ENCODE measurements at regions not wholly inside any gene's neighbourhood (a gene's known extent, or its start where the extent isn't known, plus 50 kb on each side); places are given as distances from the start of the nearest gene placed in this dataset.

DNA sequence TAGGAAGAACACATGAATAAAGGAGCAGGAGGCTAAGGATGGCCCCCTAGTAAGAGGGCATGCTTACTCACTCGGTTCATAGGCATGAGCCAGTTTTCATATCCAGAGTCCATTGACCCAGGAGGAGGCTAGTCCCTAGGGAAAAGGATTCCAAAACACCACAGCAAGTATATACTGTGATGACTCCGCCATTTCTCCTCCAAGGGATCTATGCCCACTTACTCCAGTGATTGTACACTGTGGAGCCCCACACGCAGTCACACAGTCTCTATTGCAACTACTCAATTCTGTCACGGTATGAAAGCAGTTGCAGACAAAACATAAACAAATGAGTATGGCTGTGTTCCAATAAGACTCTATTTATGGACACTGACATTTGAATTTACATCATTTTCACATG is 117.7 kb upstream of the ALDH1B1 start:
- H3K36me3 Mint-ChIP-seq (ENCODE audit: low read depth) = no peaks in the 10 kb centered on the region
- peaks cover 13% of the 10 kb centered on the region for H3K4me1 Mint-ChIP-seq
- Histone ChIP-seq H3K36me3 (ENCODE audit: insufficient read depth) (no peaks in the 10 kb centered on the region), H3K9me2 (ENCODE audit: insufficient read depth) (no peaks in the 10 kb centered on the region), H3K4me3 (no peak overlapping the region), H3K79me2 (replicated peaks; ENCODE audit: insufficient read depth) (no peaks in the 10 kb centered on the region), H3K27ac (ENCODE audit: low read depth) (no peak overlapping the region), H4K20me1 (replicated peaks; ENCODE audit: insufficient read depth) (no peaks in the 10 kb centered on the region), H2AFZ (no peak overlapping the region), H3F3A (replicated peaks; ENCODE audit: low read depth) (no peaks in the 10 kb centered on the region), H3K4me1 (ENCODE audit: insufficient read depth) (no peaks in the 10 kb centered on the region; the same call in 1 of the 2 replicates), H3K27me3 (ENCODE audit: insufficient read depth) (no peaks in the 10 kb centered on the region), H3K4me2 (no peak overlapping the region)
- TF ChIP-seq, protein P1, sequence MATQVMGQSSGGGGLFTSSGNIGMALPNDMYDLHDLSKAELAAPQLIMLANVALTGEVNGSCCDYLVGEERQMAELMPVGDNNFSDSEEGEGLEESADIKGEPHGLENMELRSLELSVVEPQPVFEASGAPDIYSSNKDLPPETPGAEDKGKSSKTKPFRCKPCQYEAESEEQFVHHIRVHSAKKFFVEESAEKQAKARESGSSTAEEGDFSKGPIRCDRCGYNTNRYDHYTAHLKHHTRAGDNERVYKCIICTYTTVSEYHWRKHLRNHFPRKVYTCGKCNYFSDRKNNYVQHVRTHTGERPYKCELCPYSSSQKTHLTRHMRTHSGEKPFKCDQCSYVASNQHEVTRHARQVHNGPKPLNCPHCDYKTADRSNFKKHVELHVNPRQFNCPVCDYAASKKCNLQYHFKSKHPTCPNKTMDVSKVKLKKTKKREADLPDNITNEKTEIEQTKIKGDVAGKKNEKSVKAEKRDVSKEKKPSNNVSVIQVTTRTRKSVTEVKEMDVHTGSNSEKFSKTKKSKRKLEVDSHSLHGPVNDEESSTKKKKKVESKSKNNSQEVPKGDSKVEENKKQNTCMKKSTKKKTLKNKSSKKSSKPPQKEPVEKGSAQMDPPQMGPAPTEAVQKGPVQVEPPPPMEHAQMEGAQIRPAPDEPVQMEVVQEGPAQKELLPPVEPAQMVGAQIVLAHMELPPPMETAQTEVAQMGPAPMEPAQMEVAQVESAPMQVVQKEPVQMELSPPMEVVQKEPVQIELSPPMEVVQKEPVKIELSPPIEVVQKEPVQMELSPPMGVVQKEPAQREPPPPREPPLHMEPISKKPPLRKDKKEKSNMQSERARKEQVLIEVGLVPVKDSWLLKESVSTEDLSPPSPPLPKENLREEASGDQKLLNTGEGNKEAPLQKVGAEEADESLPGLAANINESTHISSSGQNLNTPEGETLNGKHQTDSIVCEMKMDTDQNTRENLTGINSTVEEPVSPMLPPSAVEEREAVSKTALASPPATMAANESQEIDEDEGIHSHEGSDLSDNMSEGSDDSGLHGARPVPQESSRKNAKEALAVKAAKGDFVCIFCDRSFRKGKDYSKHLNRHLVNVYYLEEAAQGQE (IDR thresholded peaks at IDR 0.05; ENCODE audit: unreplicated experiment) = no peak
- no peak for TF ChIP-seq STAT1 (IDR thresholded peaks at IDR 0.05; ENCODE audit: unreplicated experiment)
- TF ChIP-seq EZH2 (IDR thresholded peaks at IDR 0.05; ENCODE audit: low read depth, unreplicated experiment) = no peak
- TF ChIP-seq, protein P2, sequence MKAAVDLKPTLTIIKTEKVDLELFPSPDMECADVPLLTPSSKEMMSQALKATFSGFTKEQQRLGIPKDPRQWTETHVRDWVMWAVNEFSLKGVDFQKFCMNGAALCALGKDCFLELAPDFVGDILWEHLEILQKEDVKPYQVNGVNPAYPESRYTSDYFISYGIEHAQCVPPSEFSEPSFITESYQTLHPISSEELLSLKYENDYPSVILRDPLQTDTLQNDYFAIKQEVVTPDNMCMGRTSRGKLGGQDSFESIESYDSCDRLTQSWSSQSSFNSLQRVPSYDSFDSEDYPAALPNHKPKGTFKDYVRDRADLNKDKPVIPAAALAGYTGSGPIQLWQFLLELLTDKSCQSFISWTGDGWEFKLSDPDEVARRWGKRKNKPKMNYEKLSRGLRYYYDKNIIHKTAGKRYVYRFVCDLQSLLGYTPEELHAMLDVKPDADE (IDR thresholded peaks at IDR 0.05) = no peak
- no peak for TF ChIP-seq EZH2phosphoT487 (IDR thresholded peaks at IDR 0.05; ENCODE audit: unreplicated experiment)
- no peak for TF ChIP-seq POLR2AphosphoS5 (IDR thresholded peaks at IDR 0.05; ENCODE audit: low read depth)
- TF ChIP-seq, protein P3, sequence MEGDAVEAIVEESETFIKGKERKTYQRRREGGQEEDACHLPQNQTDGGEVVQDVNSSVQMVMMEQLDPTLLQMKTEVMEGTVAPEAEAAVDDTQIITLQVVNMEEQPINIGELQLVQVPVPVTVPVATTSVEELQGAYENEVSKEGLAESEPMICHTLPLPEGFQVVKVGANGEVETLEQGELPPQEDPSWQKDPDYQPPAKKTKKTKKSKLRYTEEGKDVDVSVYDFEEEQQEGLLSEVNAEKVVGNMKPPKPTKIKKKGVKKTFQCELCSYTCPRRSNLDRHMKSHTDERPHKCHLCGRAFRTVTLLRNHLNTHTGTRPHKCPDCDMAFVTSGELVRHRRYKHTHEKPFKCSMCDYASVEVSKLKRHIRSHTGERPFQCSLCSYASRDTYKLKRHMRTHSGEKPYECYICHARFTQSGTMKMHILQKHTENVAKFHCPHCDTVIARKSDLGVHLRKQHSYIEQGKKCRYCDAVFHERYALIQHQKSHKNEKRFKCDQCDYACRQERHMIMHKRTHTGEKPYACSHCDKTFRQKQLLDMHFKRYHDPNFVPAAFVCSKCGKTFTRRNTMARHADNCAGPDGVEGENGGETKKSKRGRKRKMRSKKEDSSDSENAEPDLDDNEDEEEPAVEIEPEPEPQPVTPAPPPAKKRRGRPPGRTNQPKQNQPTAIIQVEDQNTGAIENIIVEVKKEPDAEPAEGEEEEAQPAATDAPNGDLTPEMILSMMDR (conservative IDR thresholded peaks at IDR 0.05; ENCODE audit: low read depth in 2 of 2) = no peak
- TF ChIP-seq ZNF114 (CRISPR knock-in tag; IDR thresholded peaks at IDR 0.05) = no peak
- no peak for TF ChIP-seq CREB1 (CRISPR knock-in tag; IDR thresholded peaks at IDR 0.05; ENCODE audit: low read depth)
- TF ChIP-seq JUNB (IDR thresholded peaks at IDR 0.05; ENCODE audit: unreplicated experiment) = no peak
- TF ChIP-seq NANOG (IDR thresholded peaks at IDR 0.05; ENCODE audit: borderline replicate concordance) = no peak
- TF ChIP-seq, protein P4, sequence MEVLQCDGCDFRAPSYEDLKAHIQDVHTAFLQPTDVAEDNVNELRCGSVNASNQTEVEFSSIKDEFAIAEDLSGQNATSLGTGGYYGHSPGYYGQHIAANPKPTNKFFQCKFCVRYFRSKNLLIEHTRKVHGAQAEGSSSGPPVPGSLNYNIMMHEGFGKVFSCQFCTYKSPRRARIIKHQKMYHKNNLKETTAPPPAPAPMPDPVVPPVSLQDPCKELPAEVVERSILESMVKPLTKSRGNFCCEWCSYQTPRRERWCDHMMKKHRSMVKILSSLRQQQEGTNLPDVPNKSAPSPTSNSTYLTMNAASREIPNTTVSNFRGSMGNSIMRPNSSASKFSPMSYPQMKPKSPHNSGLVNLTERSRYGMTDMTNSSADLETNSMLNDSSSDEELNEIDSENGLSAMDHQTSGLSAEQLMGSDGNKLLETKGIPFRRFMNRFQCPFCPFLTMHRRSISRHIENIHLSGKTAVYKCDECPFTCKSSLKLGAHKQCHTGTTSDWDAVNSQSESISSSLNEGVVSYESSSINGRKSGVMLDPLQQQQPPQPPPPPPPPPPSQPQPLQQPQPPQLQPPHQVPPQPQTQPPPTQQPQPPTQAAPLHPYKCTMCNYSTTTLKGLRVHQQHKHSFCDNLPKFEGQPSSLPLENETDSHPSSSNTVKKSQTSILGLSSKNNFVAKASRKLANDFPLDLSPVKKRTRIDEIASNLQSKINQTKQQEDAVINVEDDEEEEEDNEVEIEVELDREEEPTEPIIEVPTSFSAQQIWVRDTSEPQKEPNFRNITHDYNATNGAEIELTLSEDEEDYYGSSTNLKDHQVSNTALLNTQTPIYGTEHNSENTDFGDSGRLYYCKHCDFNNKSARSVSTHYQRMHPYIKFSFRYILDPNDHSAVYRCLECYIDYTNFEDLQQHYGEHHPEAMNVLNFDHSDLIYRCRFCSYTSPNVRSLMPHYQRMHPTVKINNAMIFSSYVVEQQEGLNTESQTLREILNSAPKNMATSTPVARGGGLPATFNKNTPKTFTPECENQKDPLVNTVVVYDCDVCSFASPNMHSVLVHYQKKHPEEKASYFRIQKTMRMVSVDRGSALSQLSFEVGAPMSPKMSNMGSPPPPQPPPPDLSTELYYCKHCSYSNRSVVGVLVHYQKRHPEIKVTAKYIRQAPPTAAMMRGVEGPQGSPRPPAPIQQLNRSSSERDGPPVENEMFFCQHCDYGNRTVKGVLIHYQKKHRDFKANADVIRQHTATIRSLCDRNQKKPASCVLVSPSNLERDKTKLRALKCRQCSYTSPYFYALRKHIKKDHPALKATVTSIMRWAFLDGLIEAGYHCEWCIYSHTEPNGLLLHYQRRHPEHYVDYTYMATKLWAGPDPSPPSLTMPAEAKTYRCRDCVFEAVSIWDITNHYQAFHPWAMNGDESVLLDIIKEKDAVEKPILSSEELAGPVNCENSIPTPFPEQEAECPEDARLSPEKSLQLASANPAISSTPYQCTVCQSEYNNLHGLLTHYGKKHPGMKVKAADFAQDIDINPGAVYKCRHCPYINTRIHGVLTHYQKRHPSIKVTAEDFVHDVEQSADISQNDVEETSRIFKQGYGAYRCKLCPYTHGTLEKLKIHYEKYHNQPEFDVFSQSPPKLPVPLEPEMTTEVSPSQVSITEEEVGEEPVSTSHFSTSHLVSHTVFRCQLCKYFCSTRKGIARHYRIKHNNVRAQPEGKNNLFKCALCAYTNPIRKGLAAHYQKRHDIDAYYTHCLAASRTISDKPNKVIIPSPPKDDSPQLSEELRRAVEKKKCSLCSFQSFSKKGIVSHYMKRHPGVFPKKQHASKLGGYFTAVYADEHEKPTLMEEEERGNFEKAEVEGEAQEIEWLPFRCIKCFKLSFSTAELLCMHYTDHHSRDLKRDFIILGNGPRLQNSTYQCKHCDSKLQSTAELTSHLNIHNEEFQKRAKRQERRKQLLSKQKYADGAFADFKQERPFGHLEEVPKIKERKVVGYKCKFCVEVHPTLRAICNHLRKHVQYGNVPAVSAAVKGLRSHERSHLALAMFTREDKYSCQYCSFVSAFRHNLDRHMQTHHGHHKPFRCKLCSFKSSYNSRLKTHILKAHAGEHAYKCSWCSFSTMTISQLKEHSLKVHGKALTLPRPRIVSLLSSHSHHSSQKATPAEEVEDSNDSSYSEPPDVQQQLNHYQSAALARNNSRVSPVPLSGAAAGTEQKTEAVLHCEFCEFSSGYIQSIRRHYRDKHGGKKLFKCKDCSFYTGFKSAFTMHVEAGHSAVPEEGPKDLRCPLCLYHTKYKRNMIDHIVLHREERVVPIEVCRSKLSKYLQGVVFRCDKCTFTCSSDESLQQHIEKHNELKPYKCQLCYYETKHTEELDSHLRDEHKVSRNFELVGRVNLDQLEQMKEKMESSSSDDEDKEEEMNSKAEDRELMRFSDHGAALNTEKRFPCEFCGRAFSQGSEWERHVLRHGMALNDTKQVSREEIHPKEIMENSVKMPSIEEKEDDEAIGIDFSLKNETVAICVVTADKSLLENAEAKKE (CRISPR knock-in tag; IDR thresholded peaks at IDR 0.05) = no peak
- TF ChIP-seq ZNF331 (CRISPR knock-in tag; IDR thresholded peaks at IDR 0.05; ENCODE audit: low read depth) = no peak
- ATAC-seq (no peak), DNase-seq (ENCODE audit: low spot score) (no peak)
- H3K27me3 Mint-ChIP-seq (ENCODE audit: insufficient read depth, low read depth, poor library complexity) = no peaks in the 10 kb centered on the region
- H3K9me3 Mint-ChIP-seq = no peaks in the 10 kb centered on the region
- no peak overlapping the region for H3K4me3 Mint-ChIP-seq
- H3K27ac Mint-ChIP-seq = no peak overlapping the region

Measured in GM23338 (cell line).